Choroid plexus epithelial cell (primary cell): ENCODE measurements at regions not wholly inside any gene's neighbourhood (a gene's known extent, or its start where the extent isn't known, plus 50 kb on each side); places are given as distances from the start of the nearest gene placed in this dataset.
"Not testable (repeated sequence)": the region's sequence is repeated elsewhere in the genome, so short reads cannot be mapped to it uniquely, and the experiment has no call there.

ENCODE experiments used
- DNase-seq: peaks from one replicate; pipeline ENCODE4 v3.0.0-alpha.2; 2010; ENCODE audit warnings: low read depth
- H3K4me3 ChIP-seq: 2 replicates; pipeline ENCODE4 v1.5.1; 2011; ENCODE audit warnings: low read depth, mild to moderate bottlenecking, control low read depth, low read length, moderate library complexity
- TF ChIP-seq, protein P1 (sequence below): conservative IDR thresholded peaks from 2 replicates; pipeline ENCODE4 v1.5.1; 2011; ENCODE audit warnings: low read depth, mild to moderate bottlenecking, control low read depth, inconsistent platforms, low read length, moderate library complexity

DNA sequence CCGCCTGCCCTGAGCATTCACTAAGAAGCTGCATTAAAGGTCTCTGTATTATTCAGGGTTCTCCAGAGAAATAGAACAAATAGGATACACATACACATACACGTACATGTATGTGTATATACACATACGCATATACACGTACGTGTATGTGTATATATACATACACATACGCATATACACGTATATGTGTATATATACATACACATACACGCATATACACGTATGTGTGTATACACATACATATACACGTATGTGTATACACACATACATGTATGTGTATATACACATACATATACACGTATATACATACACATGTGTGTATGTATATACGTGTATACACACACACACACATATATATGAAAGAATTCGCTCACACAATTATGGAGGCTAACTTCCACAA, 108.9 kb upstream of the BARHL2 start:
- H3K4me3 ChIP-seq = no peak overlapping the region
- TF ChIP-seq, protein P1, sequence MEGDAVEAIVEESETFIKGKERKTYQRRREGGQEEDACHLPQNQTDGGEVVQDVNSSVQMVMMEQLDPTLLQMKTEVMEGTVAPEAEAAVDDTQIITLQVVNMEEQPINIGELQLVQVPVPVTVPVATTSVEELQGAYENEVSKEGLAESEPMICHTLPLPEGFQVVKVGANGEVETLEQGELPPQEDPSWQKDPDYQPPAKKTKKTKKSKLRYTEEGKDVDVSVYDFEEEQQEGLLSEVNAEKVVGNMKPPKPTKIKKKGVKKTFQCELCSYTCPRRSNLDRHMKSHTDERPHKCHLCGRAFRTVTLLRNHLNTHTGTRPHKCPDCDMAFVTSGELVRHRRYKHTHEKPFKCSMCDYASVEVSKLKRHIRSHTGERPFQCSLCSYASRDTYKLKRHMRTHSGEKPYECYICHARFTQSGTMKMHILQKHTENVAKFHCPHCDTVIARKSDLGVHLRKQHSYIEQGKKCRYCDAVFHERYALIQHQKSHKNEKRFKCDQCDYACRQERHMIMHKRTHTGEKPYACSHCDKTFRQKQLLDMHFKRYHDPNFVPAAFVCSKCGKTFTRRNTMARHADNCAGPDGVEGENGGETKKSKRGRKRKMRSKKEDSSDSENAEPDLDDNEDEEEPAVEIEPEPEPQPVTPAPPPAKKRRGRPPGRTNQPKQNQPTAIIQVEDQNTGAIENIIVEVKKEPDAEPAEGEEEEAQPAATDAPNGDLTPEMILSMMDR = no peak
- DNase-seq = no peak

DNA sequence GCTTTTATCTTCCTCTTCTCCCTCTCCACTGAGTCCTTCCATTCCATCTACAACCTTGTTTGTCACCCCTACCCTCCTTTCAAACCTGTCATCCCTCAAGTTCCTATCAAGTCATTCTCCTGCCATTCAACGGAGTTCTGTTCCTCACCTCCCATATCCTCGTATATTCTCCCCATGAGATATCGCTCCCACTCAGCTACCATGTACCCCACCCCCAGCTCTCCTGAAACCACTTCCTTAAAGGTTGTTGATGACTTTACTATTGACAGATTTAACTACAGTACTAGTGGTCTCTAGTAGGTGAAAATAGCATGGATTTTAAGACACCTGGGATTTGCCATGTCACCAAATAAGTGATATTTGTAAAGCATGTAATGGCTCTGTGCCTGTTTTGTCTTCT, 107.4 kb upstream of the BARHL2 start:
- TF ChIP-seq, protein P1 = no peak
- DNase-seq = no peak
- H3K4me3 ChIP-seq = no peak overlapping the region

DNA sequence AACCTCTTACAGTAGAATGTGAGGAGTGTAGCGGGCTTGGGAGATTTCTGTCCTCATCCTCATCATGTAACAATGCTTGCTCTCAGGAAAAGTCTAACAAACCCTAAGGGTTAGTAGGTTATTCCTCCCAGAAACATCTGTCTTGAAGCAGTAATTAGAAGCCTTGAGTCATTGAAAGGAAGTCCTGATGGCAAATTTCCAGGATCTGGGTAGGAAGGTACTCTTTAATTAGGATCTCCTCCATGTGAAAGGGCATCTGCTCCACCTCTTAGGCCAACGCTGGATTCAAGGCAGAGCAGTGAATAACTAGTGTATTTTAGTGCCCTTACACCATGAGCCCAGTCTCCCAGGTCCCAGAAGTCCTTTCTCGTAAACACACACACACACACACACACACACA, 106.6 kb upstream of the BARHL2 start:
- no peak overlapping the region for H3K4me3 ChIP-seq
- TF ChIP-seq, protein P1 = no peak
- DNase-seq = no peak

- no peak overlapping the region for H3K4me3 ChIP-seq
- TF ChIP-seq, protein P1 = no peak
- DNase-seq = no peak
Observed at GRCh38 chr1:90821788-90822359, 104.8 kb upstream of the BARHL2 start.

DNA sequence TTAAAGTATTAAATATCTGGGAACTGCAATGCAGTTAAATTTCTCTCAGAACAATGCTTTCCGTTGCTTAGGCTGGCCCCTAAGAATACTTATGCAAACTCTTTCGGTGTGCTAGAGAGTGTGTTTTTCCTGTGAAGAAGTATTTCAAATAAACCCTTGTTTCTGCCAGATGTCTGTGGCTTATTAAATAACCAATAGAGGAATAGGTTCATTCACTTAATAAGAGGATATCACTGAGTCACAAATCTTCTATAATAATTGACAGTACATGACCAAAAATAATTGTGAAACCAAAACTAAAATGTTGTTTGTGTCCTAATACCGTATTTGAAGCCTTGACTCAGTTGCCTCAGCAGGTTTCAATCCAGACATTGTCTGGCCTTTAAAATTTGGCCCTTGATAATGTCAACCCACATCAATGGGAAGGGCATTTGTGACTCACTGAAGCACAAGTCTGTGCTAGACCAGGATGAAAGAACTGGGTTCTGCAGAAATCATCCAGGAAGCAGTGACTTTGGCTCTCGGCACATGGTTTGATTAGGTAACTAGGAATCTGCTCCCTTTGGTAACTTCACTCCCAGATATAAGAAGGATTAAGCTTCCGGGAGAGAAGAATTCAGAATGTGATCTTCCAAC, 104.2 kb upstream of the BARHL2 start:
- TF ChIP-seq, protein P1 = no peak
- H3K4me3 ChIP-seq = no peak overlapping the region
- DNase-seq = no peak

DNA sequence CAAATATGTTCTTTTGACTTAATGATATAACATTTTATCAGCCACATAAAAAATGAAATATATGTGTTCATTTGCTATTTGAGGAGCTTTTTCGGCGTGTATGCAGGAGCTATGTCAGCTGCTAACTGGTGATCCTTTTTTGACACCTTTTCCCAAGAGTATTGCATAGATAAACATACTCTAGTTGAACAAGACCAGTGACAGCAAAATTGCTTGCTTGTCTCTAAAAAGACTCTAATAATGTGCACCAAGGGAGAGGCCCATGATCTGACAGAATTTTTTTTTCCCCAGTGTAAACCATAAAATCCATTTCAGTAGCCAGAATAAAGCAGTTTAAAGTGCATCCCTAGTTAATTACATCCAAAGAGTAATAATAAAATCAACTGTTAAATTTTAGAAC, 103.6 kb upstream of the BARHL2 start:
- DNase-seq = no peak
- TF ChIP-seq, protein P1 = no peak
- no peak overlapping the region for H3K4me3 ChIP-seq

GRCh38 chr1:90817399-90817798, 100.3 kb upstream of the BARHL2 start:
- no peak overlapping the region for H3K4me3 ChIP-seq
- no peak for DNase-seq
- TF ChIP-seq, protein P1 = no peak

DNA sequence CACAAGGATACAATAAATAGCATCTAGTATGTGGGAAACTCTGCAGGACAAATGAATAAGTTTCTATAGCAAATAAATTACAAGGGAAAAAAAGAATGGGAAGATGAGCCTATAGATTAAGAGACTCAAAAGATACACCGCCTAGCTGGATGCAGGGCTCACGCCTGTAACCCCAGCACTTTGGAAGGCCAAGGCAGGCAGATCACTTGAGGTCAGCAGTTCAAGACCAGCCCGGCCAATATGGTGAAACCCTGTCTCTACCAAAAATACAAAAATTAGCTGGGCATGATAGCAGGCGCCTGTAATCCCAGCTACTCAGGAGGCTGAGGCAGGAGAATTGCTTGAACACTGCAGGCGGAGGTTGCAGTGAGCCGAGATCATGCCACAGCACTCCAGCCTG, 95.1 kb upstream of the BARHL2 start:
- not testable (repeated sequence) for DNase-seq, H3K4me3 ChIP-seq

DNA sequence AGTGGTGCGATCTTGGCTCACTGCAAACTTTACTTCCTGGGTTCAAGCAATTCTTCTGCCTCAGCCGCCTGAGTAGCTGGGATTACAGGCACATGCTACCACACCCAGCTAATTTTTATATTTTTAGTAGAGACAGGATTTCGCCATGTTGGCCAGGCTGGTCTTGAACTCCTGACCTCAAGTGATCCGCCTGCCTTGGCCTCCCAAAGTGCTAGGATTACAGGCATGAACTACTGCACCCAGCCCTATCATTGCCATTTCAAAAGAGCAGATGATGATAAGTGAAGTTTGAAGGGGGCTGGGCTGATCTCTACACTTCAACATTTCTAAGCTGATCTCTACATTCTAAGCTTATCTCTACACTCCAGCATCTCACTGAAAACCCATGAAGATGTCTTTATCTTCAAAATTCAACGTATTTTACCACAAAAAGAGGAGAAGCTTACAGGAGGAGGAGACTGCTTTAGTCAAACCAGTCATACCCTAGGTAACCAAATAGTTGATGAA, 94.4 kb upstream of the BARHL2 start:
- DNase-seq, H3K4me3 ChIP-seq: not testable (repeated sequence)
